Tibial nerve (tissue), 3 donors: ENCODE measurements at regions not wholly inside any gene's neighbourhood (a gene's known extent, or its start where the extent isn't known, plus 50 kb on each side); places are given as distances from the start of the nearest gene placed in this dataset.

Experiments
- POLR2A ChIP-seq, 2 donors: fragments of 450-650 bp; IDR thresholded peaks; one replicate each; pipeline ENCODE4 v1.6.1; 2017; ENCODE audit warnings: antibody characterized with exemption in 2 of 2, mild to moderate bottlenecking in 2 of 2, moderate library complexity in 2 of 2
- TF ChIP-seq, protein P1 (sequence below), 5 experiments: fragments of 200-600 bp in 3 of 5; fragments of 450-650 bp in 2 of 5; sonication (generic) in 3 of 5; IDR thresholded peaks; one replicate each; pipeline ENCODE4 v1.5.1; 2016 to 2019; ENCODE audit warnings: antibody characterized with exemption in 5 of 5, mild to moderate bottlenecking in 3 of 5, moderate library complexity in 2 of 5

GRCh38 chr1:98086796-98087441 is 166.1 kb upstream of the DPYD start:
- TF ChIP-seq, protein P1, sequence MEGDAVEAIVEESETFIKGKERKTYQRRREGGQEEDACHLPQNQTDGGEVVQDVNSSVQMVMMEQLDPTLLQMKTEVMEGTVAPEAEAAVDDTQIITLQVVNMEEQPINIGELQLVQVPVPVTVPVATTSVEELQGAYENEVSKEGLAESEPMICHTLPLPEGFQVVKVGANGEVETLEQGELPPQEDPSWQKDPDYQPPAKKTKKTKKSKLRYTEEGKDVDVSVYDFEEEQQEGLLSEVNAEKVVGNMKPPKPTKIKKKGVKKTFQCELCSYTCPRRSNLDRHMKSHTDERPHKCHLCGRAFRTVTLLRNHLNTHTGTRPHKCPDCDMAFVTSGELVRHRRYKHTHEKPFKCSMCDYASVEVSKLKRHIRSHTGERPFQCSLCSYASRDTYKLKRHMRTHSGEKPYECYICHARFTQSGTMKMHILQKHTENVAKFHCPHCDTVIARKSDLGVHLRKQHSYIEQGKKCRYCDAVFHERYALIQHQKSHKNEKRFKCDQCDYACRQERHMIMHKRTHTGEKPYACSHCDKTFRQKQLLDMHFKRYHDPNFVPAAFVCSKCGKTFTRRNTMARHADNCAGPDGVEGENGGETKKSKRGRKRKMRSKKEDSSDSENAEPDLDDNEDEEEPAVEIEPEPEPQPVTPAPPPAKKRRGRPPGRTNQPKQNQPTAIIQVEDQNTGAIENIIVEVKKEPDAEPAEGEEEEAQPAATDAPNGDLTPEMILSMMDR (IDR thresholded peaks at IDR 0.05): no peak
- no peak for TF ChIP-seq POLR2A (IDR thresholded peaks at IDR 0.05)
